Upper lobe of left lung (tissue), 6 donors: ENCODE measurements at regions not wholly inside any gene's neighbourhood (a gene's known extent, or its start where the extent isn't known, plus 50 kb on each side); places are given as distances from the start of the nearest gene placed in this dataset.

ENCODE experiments used
- ATAC-seq, 2 donors: fragments of 200-7000 bp; cut with Tn5 transposase; one replicate each; pipeline ENCODE4 v1.9.1; 2022; ENCODE audit warnings: mild to moderate bottlenecking in 2 of 2, moderate library complexity in 2 of 2; ENCODE audit not compliant: low FRiP score in 2 of 2
- DNase-seq, 2 donors: peaks; one replicate each; pipeline ENCODE4 v3.0.0-alpha.2; 2019 to 2020
- H3K27ac ChIP-seq, 4 donors: fragments of 200-600 bp; sonication (generic); one replicate each; pipeline ENCODE4 v1.5.1; 2016 to 2019
- H3K27me3 ChIP-seq, 4 donors: fragments of 200-600 bp; sonication (generic); one replicate each; pipeline ENCODE4 v1.5.1; 2017 to 2019
- H3K36me3 ChIP-seq, 4 donors: fragments of 200-600 bp; sonication (generic); one replicate each; pipeline ENCODE4 v1.5.1; 2016 to 2019
- H3K4me1 ChIP-seq, 4 donors: fragments of 200-600 bp; sonication (generic); one replicate each; pipeline ENCODE4 v1.5.1; 2018 to 2019
- H3K4me3 ChIP-seq, 4 donors: fragments of 200-600 bp; sonication (generic); one replicate each; pipeline ENCODE4 v1.5.1; 2017 to 2019; ENCODE audit warnings: mild to moderate bottlenecking in 2 of 4, moderate library complexity in 1 of 4
- H3K9me3 ChIP-seq, 4 donors: fragments of 200-600 bp; sonication (generic); one replicate each; pipeline ENCODE4 v1.5.1; 2018 to 2019
- EP300 ChIP-seq, 4 donors: sonication (generic); formaldehyde crosslinking; IDR thresholded peaks; one replicate each; pipeline ENCODE4 v1.5.1; 2017; ENCODE audit warnings: antibody characterized with exemption in 4 of 4, control low read depth in 2 of 4
- POLR2A ChIP-seq, 4 donors: fragments of 450-650 bp; IDR thresholded peaks; one replicate each; pipeline ENCODE4 v1.5.1; 2016 to 2017; ENCODE audit warnings: antibody characterized with exemption in 4 of 4, mild to moderate bottlenecking in 2 of 4
- POLR2AphosphoS5 ChIP-seq, 2 donors: sonication (generic); formaldehyde crosslinking; IDR thresholded peaks; one replicate each; pipeline ENCODE4 v1.5.1; 2017; ENCODE audit warnings: antibody characterized with exemption in 2 of 2
- WGBS, 2 donors: methylation state at CpG; one replicate each; pipeline ENCODE4 v1.1.5; 2017 to 2018; 5-methylcytosine and 5-hydroxymethylcytosine counted together
- small RNA-seq, 4 donors: library from RNA; depleted of rRNA; stranded (forward); fragments of <200 nt; gene quantifications; one replicate each; pipeline ENCODE3, GENCODE V24; 2016
- TF ChIP-seq, protein P1 (sequence below), 6 experiments: fragments of 450-650 bp in 4 of 6; fragments of 200-600 bp in 2 of 6; sonication (generic) in 2 of 6; IDR thresholded peaks; one replicate each; pipeline ENCODE4 v1.5.1; 2016 to 2019; ENCODE audit warnings: antibody characterized with exemption in 6 of 6
- donor health status: DM: no; HTN: no; CAD: no; lungs with moderate emphysema.
- donor health status: DM: no; HTN: yes; CAD: no; lungs with severe emphysema.

DNA sequence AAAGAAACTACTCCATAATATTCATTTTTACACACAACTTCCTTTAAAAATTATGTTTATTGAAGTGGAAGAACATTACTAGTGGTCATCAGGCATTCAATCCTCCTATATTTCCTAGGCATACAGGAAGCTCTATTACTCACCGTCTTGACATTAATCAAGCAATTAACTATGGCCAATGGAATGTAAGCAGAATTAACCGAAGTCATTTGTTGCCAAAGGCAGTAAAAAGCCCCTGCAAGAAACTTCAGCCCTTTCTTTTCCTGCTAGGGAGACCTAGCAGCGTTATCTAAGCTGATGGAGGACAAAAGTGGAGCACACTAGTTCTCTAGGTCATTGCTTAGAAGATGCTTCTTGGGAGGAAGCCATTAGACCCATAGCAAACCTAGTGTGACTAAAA is 399.6 kb downstream of the KCNH5 start:
- no peak overlapping the region for H3K27ac ChIP-seq
- no peaks in the 10 kb centered on the region for H3K4me1 ChIP-seq
- ATAC-seq = no peak
- H3K4me3 ChIP-seq = no peak overlapping the region
- H3K9me3 ChIP-seq = no peaks in the 10 kb centered on the region
- H3K27me3 ChIP-seq = no peaks in the 10 kb centered on the region
- no peaks in the 10 kb centered on the region for H3K36me3 ChIP-seq
- TF ChIP-seq POLR2A (IDR thresholded peaks at IDR 0.05) = no peak
- TF ChIP-seq, protein P1, sequence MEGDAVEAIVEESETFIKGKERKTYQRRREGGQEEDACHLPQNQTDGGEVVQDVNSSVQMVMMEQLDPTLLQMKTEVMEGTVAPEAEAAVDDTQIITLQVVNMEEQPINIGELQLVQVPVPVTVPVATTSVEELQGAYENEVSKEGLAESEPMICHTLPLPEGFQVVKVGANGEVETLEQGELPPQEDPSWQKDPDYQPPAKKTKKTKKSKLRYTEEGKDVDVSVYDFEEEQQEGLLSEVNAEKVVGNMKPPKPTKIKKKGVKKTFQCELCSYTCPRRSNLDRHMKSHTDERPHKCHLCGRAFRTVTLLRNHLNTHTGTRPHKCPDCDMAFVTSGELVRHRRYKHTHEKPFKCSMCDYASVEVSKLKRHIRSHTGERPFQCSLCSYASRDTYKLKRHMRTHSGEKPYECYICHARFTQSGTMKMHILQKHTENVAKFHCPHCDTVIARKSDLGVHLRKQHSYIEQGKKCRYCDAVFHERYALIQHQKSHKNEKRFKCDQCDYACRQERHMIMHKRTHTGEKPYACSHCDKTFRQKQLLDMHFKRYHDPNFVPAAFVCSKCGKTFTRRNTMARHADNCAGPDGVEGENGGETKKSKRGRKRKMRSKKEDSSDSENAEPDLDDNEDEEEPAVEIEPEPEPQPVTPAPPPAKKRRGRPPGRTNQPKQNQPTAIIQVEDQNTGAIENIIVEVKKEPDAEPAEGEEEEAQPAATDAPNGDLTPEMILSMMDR (IDR thresholded peaks at IDR 0.05) = no peak
- no peak for TF ChIP-seq POLR2AphosphoS5 (IDR thresholded peaks at IDR 0.05)
- TF ChIP-seq EP300 (IDR thresholded peaks at IDR 0.05) = no peak
- 57 to 72% methylated on average over 3 of the region's 3 CpGs for WGBS, 2 donors
- no peak for DNase-seq

Small RNA genes lying in the stretch of these regions (small RNA-seq; reads per million reads assigned to genes)
- 0 reads per million in 4 donors for gene AL389895.1
